Liver (tissue), 8 donors: ENCODE measurements at regions not wholly inside any gene's neighbourhood (a gene's known extent, or its start where the extent isn't known, plus 50 kb on each side); places are given as distances from the start of the nearest gene placed in this dataset.

Experiments
- DNase-seq: peaks from one replicate; pipeline ENCODE4 v3.0.0-alpha.2; 2017; ENCODE audit warnings: low spot score
- H3K27ac ChIP-seq, 2 donors: one replicate each; pipeline ENCODE4 v1.7.0; 2013; ENCODE audit warnings: inconsistent platforms in 2 of 2, low read length in 2 of 2, control low read depth in 1 of 2, low read depth in 1 of 2, mild to moderate bottlenecking in 1 of 2
- H3K27me3 ChIP-seq, 4 donors: one replicate each; pipeline versions ENCODE4 v1.6.1 to v1.7.0; 2013; ENCODE audit warnings: low read length in 3 of 4, inconsistent platforms in 1 of 4, mild to moderate bottlenecking in 1 of 4, moderate library complexity in 1 of 4; ENCODE audit not compliant: control insufficient read depth in 4 of 4, insufficient read depth in 4 of 4
- H3K36me3 ChIP-seq, 4 donors: one replicate each; pipeline versions ENCODE4 v1.6.1 to v1.7.0; 2013; ENCODE audit warnings: low read length in 3 of 4, mild to moderate bottlenecking in 3 of 4, low read depth in 1 of 4, moderate library complexity in 1 of 4; ENCODE audit not compliant: control insufficient read depth in 4 of 4, insufficient read depth in 3 of 4
- H3K4me1 ChIP-seq, 4 donors: one replicate each; pipeline versions ENCODE4 v1.6.1 to v1.7.0; 2013; ENCODE audit warnings: low read length in 3 of 4, mild to moderate bottlenecking in 3 of 4, moderate library complexity in 1 of 4; ENCODE audit not compliant: control insufficient read depth in 4 of 4, insufficient read depth in 4 of 4
- H3K4me3 ChIP-seq, 3 donors: one replicate each; pipeline versions ENCODE4 v1.6.1 to v1.7.0; 2013; ENCODE audit warnings: low read length in 3 of 3, control low read depth in 1 of 3, low read depth in 1 of 3, mild to moderate bottlenecking in 1 of 3
- H3K9ac ChIP-seq, 2 donors: one replicate each; pipeline ENCODE4 v1.7.0; 2013; ENCODE audit warnings: low read length in 2 of 2, mild to moderate bottlenecking in 2 of 2, moderate library complexity in 2 of 2, control low read depth in 1 of 2, low read depth in 1 of 2
- H3K9me3 ChIP-seq, 4 donors: one replicate each; pipeline versions ENCODE4 v1.6.1 to v1.7.0; 2013; ENCODE audit warnings: low read length in 3 of 4; ENCODE audit not compliant: control insufficient read depth in 4 of 4
- EGR1 ChIP-seq, 2 donors: IDR thresholded peaks; 2 replicates each; pipeline ENCODE4 v1.6.1; 2016 to 2018; ENCODE audit warnings: antibody characterized with exemption in 2 of 2, low read depth in 2 of 2
- FOXA1 ChIP-seq: IDR thresholded peaks from 2 replicates; pipeline ENCODE4 v1.6.1; 2016; ENCODE audit warnings: antibody characterized with exemption
- FOXA2 ChIP-seq: IDR thresholded peaks from 2 replicates; pipeline ENCODE4 v1.6.1; 2016; ENCODE audit warnings: antibody characterized with exemption
- GABPA ChIP-seq, 2 donors: IDR thresholded peaks in 1 of 2; conservative IDR thresholded peaks in 1 of 2; 2 replicates each; pipeline ENCODE4 v1.6.1; 2016; ENCODE audit warnings: antibody characterized with exemption in 2 of 2, mild to moderate bottlenecking in 1 of 2, moderate library complexity in 1 of 2
- HNF4A ChIP-seq, 2 donors: conservative IDR thresholded peaks; 2 replicates each; pipeline ENCODE4 v1.6.1; 2016; ENCODE audit warnings: antibody characterized with exemption in 2 of 2, mild to moderate bottlenecking in 2 of 2
- HNF4G ChIP-seq: IDR thresholded peaks from 2 replicates; pipeline ENCODE4 v1.6.1; 2016; ENCODE audit warnings: antibody characterized with exemption
- JUND ChIP-seq, 2 donors: IDR thresholded peaks; 2 replicates each; pipeline ENCODE4 v1.6.1; 2016; ENCODE audit warnings: antibody characterized with exemption in 2 of 2
- NR2F2 ChIP-seq: IDR thresholded peaks from 2 replicates; pipeline ENCODE4 v1.6.1; 2016; ENCODE audit warnings: antibody characterized with exemption
- RAD21 ChIP-seq, 2 donors: IDR thresholded peaks; 2 replicates each; pipeline ENCODE4 v1.6.1; 2016; ENCODE audit warnings: antibody characterized with exemption in 2 of 2, mild to moderate bottlenecking in 2 of 2
- RXRA ChIP-seq, 2 donors: IDR thresholded peaks; 2 replicates each; pipeline ENCODE4 v1.6.1; 2017 to 2018; ENCODE audit warnings: antibody characterized with exemption in 2 of 2, mild to moderate bottlenecking in 1 of 2
- SP1 ChIP-seq: IDR thresholded peaks from 2 replicates; pipeline ENCODE4 v1.6.1; 2018; ENCODE audit warnings: antibody characterized with exemption, mild to moderate bottlenecking
- TAF1 ChIP-seq: conservative IDR thresholded peaks from 2 replicates; pipeline ENCODE4 v1.6.1; 2016; ENCODE audit warnings: antibody characterized with exemption, mild to moderate bottlenecking
- YY1 ChIP-seq: IDR thresholded peaks from 2 replicates; pipeline ENCODE4 v1.6.1; 2016; ENCODE audit warnings: antibody characterized with exemption, mild to moderate bottlenecking
- WGBS: extraction: QIAGEN DNeasy Blood & Tissue Kit; methylation state at CpG from one replicate; pipeline ENCODE4 v1.1.7; 2013; 5-methylcytosine and 5-hydroxymethylcytosine counted together
- TF ChIP-seq, protein P1 (sequence below): IDR thresholded peaks from 2 replicates; pipeline ENCODE4 v1.6.1; 2016; ENCODE audit warnings: antibody characterized with exemption
- TF ChIP-seq, protein P2 (sequence below): IDR thresholded peaks from 2 replicates; pipeline ENCODE4 v1.6.1; 2016; ENCODE audit warnings: antibody characterized with exemption, mild to moderate bottlenecking
- TF ChIP-seq, protein P3 (sequence below): fragments of 150-350 bp; IDR thresholded peaks from 2 replicates; pipeline ENCODE4 v1.5.1; 2017; ENCODE audit warnings: improper control_type of control experiment, low read depth, low read length; ENCODE audit not compliant: missing input control
- TF ChIP-seq, protein P4 (sequence below): IDR thresholded peaks from 2 replicates; pipeline ENCODE4 v1.6.1; 2016; ENCODE audit warnings: antibody characterized with exemption
- TF ChIP-seq, protein P5 (sequence below): IDR thresholded peaks from 2 replicates; pipeline ENCODE4 v1.6.1; 2016; ENCODE audit warnings: antibody characterized with exemption
- donor health status: healthy.
- donor health status: healthy.
- donor health status: healthy.
- donor health status: healthy.
- donor health status: healthy.

DNA sequence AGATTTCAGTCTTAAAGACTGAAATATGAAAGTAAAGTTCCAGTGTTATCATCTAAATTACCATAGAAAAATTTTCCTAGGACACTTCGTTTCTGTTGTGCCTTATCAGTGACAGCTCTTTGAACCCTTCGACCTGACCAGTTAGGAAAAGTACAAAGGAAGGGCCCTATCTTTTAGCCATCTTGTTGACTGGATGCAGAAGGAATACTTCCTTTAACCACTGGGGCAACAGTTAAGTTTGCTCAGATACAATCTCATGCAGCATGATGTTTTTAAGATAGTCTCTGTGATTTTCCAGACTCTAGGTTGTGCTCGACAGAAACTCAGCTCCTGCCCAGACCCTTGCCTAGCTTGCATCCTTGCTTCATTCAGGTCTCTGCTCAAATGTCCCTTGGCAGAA is 210.5 kb upstream of the RPS6KA3 start:
- Histone ChIP-seq H3K27ac (no peak overlapping the region), H3K9ac (no peak overlapping the region), H3K4me3 (no peak overlapping the region), H3K4me1 (no peaks in the 10 kb centered on the region), H3K36me3 (no peaks in the 10 kb centered on the region), H3K9me3 (peaks cover 0 to 2% (median 0%) of the 10 kb centered on the region in 4 donors), H3K27me3 (peaks cover 0 to 2% (median 0%) of the 10 kb centered on the region in 4 donors)
- no peak for DNase-seq
- TF ChIP-seq HNF4A (conservative IDR thresholded peaks at IDR 0.05) (no peak), RAD21 (IDR thresholded peaks at IDR 0.05) (no peak), JUND (IDR thresholded peaks at IDR 0.05) (no peak), FOXA2 (no peak), HNF4G (no peak), EGR1 (IDR thresholded peaks at IDR 0.05; ENCODE audit: low read depth in 2 of 2) (no peak), SP1 (no peak), YY1 (no peak), RXRA (IDR thresholded peaks at IDR 0.05) (no peak), FOXA1 (no peak), TAF1 (no peak), GABPA (IDR thresholded peaks at IDR 0.05 in 1 of 2, conservative IDR thresholded peaks at IDR 0.05 in 1 of 2) (no peak), NR2F2 (no peak)
- TF ChIP-seq, protein P1, sequence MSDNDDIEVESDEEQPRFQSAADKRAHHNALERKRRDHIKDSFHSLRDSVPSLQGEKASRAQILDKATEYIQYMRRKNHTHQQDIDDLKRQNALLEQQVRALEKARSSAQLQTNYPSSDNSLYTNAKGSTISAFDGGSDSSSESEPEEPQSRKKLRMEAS, result no peak
- TF ChIP-seq, protein P2, sequence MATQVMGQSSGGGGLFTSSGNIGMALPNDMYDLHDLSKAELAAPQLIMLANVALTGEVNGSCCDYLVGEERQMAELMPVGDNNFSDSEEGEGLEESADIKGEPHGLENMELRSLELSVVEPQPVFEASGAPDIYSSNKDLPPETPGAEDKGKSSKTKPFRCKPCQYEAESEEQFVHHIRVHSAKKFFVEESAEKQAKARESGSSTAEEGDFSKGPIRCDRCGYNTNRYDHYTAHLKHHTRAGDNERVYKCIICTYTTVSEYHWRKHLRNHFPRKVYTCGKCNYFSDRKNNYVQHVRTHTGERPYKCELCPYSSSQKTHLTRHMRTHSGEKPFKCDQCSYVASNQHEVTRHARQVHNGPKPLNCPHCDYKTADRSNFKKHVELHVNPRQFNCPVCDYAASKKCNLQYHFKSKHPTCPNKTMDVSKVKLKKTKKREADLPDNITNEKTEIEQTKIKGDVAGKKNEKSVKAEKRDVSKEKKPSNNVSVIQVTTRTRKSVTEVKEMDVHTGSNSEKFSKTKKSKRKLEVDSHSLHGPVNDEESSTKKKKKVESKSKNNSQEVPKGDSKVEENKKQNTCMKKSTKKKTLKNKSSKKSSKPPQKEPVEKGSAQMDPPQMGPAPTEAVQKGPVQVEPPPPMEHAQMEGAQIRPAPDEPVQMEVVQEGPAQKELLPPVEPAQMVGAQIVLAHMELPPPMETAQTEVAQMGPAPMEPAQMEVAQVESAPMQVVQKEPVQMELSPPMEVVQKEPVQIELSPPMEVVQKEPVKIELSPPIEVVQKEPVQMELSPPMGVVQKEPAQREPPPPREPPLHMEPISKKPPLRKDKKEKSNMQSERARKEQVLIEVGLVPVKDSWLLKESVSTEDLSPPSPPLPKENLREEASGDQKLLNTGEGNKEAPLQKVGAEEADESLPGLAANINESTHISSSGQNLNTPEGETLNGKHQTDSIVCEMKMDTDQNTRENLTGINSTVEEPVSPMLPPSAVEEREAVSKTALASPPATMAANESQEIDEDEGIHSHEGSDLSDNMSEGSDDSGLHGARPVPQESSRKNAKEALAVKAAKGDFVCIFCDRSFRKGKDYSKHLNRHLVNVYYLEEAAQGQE, result no peak
- TF ChIP-seq, protein P3, sequence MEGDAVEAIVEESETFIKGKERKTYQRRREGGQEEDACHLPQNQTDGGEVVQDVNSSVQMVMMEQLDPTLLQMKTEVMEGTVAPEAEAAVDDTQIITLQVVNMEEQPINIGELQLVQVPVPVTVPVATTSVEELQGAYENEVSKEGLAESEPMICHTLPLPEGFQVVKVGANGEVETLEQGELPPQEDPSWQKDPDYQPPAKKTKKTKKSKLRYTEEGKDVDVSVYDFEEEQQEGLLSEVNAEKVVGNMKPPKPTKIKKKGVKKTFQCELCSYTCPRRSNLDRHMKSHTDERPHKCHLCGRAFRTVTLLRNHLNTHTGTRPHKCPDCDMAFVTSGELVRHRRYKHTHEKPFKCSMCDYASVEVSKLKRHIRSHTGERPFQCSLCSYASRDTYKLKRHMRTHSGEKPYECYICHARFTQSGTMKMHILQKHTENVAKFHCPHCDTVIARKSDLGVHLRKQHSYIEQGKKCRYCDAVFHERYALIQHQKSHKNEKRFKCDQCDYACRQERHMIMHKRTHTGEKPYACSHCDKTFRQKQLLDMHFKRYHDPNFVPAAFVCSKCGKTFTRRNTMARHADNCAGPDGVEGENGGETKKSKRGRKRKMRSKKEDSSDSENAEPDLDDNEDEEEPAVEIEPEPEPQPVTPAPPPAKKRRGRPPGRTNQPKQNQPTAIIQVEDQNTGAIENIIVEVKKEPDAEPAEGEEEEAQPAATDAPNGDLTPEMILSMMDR, result no peak
- TF ChIP-seq, protein P4, sequence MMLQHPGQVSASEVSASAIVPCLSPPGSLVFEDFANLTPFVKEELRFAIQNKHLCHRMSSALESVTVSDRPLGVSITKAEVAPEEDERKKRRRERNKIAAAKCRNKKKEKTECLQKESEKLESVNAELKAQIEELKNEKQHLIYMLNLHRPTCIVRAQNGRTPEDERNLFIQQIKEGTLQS, result no peak
- TF ChIP-seq, protein P5, sequence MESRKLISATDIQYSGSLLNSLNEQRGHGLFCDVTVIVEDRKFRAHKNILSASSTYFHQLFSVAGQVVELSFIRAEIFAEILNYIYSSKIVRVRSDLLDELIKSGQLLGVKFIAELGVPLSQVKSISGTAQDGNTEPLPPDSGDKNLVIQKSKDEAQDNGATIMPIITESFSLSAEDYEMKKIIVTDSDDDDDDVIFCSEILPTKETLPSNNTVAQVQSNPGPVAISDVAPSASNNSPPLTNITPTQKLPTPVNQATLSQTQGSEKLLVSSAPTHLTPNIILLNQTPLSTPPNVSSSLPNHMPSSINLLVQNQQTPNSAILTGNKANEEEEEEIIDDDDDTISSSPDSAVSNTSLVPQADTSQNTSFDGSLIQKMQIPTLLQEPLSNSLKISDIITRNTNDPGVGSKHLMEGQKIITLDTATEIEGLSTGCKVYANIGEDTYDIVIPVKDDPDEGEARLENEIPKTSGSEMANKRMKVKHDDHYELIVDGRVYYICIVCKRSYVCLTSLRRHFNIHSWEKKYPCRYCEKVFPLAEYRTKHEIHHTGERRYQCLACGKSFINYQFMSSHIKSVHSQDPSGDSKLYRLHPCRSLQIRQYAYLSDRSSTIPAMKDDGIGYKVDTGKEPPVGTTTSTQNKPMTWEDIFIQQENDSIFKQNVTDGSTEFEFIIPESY, result no peak
- 54% methylated on average over 3 of the region's 3 CpGs for whole genome bisulfite sequencing
